Hepatocyte (in vitro differentiated cells): ENCODE measurements at regions not wholly inside any gene's neighbourhood (a gene's known extent, or its start where the extent isn't known, plus 50 kb on each side); places are given as distances from the start of the nearest gene placed in this dataset.
"Not testable (repeated sequence)": the region's sequence is repeated elsewhere in the genome, so short reads cannot be mapped to it uniquely, and the experiment has no call there.

ENCODE experiments used
- CTCF ChIP-seq: fragments of 200-600 bp; sonication (generic); IDR thresholded peaks from 2 replicates; pipeline ENCODE4 v1.5.1; 2016; ENCODE audit warnings: antibody characterized with exemption, mild to moderate bottlenecking; ENCODE audit not compliant: poor library complexity
- EZH2 ChIP-seq: fragments of 200-600 bp; sonication (generic); IDR thresholded peaks from 2 replicates; pipeline ENCODE4 v1.6.1; 2016; ENCODE audit warnings: antibody characterized with exemption, mild to moderate bottlenecking, borderline replicate concordance

GRCh38 chr15:77893246-77893645, 184.3 kb downstream of the TBC1D2B start:
- not testable (repeated sequence) for TF ChIP-seq EZH2, CTCF
